ENCODE measurements at regions not wholly inside any gene's neighbourhood (a gene's known extent, or its start where the extent isn't known, plus 50 kb on each side); places are given as distances from the start of the nearest gene placed in this dataset.
"Not testable (repeated sequence)": the region's sequence is repeated elsewhere in the genome, so short reads cannot be mapped to it uniquely, and the experiment has no call there.

GRCh38 chr14:105896961-105897724 lies 370.8 kb downstream of the TMEM121 start:
- not testable (repeated sequence) for TF ChIP-seq EZH2phosphoT487 (IDR thresholded peaks at IDR 0.05; ENCODE audit: insufficient read depth, low read depth); EZH2 (IDR thresholded peaks at IDR 0.05; ENCODE audit: insufficient read depth, poor library complexity, severe bottlenecking)
